Rectal smooth muscle tissue (tissue), 1 donor: ENCODE measurements at regions not wholly inside any gene's neighbourhood (a gene's known extent, or its start where the extent isn't known, plus 50 kb on each side); places are given as distances from the start of the nearest gene placed in this dataset.

Experiments
- H3K27ac ChIP-seq: one replicate; pipeline ENCODE4 v1.7.0; 2013; ENCODE audit warnings: low read depth, low read length, inconsistent platforms
- H3K27me3 ChIP-seq: one replicate; pipeline ENCODE4 v1.7.0; 2013; ENCODE audit warnings: low read length; ENCODE audit not compliant: control insufficient read depth, insufficient read depth
- H3K36me3 ChIP-seq: one replicate; pipeline ENCODE4 v1.7.0; 2013; ENCODE audit warnings: low read length; ENCODE audit not compliant: control insufficient read depth, insufficient read depth
- H3K4me1 ChIP-seq: one replicate; pipeline ENCODE4 v1.7.0; 2013; ENCODE audit warnings: low read length; ENCODE audit not compliant: control insufficient read depth, insufficient read depth
- H3K4me3 ChIP-seq: one replicate; pipeline ENCODE4 v1.7.0; 2013; ENCODE audit warnings: low read length
- H3K9ac ChIP-seq: one replicate; pipeline ENCODE4 v1.7.0; 2013; ENCODE audit warnings: low read length

GRCh38 chr12:77777274-77777673, 53.4 kb upstream of the NAV3 start:
- no peak overlapping the region for H3K9ac ChIP-seq
- H3K4me1 ChIP-seq: no peaks in the 10 kb centered on the region
- no peak overlapping the region for H3K4me3 ChIP-seq
- no peak overlapping the region for H3K27ac ChIP-seq
- H3K36me3 ChIP-seq: no peaks in the 10 kb centered on the region
- no peaks in the 10 kb centered on the region for H3K27me3 ChIP-seq

- Histone ChIP-seq H3K36me3 (no peaks in the 10 kb centered on the region), H3K4me3 (no peak overlapping the region), H3K9ac (no peak overlapping the region), H3K27me3 (no peaks in the 10 kb centered on the region), H3K4me1 (no peaks in the 10 kb centered on the region), H3K27ac (no peak overlapping the region)
Measured at GRCh38 chr12:77774761-77775160, 55.9 kb upstream of the NAV3 start.

GRCh38 chr12:77772676-77773298, 57.9 kb upstream of the NAV3 start:
- H3K9ac ChIP-seq: no peak overlapping the region
- H3K36me3 ChIP-seq: no peaks in the 10 kb centered on the region
- no peaks in the 10 kb centered on the region for H3K4me1 ChIP-seq
- H3K4me3 ChIP-seq: no peak overlapping the region
- no peak overlapping the region for H3K27ac ChIP-seq
- H3K27me3 ChIP-seq: no peaks in the 10 kb centered on the region

GRCh38 chr12:77768558-77768957, 62.1 kb upstream of the NAV3 start:
- no peaks in the 10 kb centered on the region for H3K4me1 ChIP-seq
- no peak overlapping the region for H3K27ac ChIP-seq
- no peaks in the 10 kb centered on the region for H3K36me3 ChIP-seq
- no peak overlapping the region for H3K9ac ChIP-seq
- H3K4me3 ChIP-seq: no peak overlapping the region
- H3K27me3 ChIP-seq: no peaks in the 10 kb centered on the region

- Histone ChIP-seq H3K27ac (no peak overlapping the region), H3K4me3 (no peak overlapping the region), H3K27me3 (no peaks in the 10 kb centered on the region), H3K4me1 (no peaks in the 10 kb centered on the region), H3K36me3 (no peaks in the 10 kb centered on the region), H3K9ac (no peak overlapping the region)
Measured at GRCh38 chr12:77767756-77768343, 62.8 kb upstream of the NAV3 start.

GRCh38 chr12:77767335-77767734, 63.4 kb upstream of the NAV3 start:
- Histone ChIP-seq H3K36me3 (no peaks in the 10 kb centered on the region), H3K9ac (no peak overlapping the region), H3K4me1 (no peaks in the 10 kb centered on the region), H3K27ac (no peak overlapping the region), H3K27me3 (no peaks in the 10 kb centered on the region), H3K4me3 (no peak overlapping the region)

GRCh38 chr12:77766224-77766623, 64.5 kb upstream of the NAV3 start:
- H3K27ac ChIP-seq: no peak overlapping the region
- no peak overlapping the region for H3K9ac ChIP-seq
- no peak overlapping the region for H3K4me3 ChIP-seq
- H3K27me3 ChIP-seq: no peaks in the 10 kb centered on the region
- H3K36me3 ChIP-seq: no peaks in the 10 kb centered on the region
- no peaks in the 10 kb centered on the region for H3K4me1 ChIP-seq

- H3K4me1 ChIP-seq: no peaks in the 10 kb centered on the region
- H3K4me3 ChIP-seq: no peak overlapping the region
- no peak overlapping the region for H3K9ac ChIP-seq
- H3K27me3 ChIP-seq: no peaks in the 10 kb centered on the region
- H3K27ac ChIP-seq: no peak overlapping the region
- no peaks in the 10 kb centered on the region for H3K36me3 ChIP-seq
Measured at GRCh38 chr12:77761286-77761685, 69.4 kb upstream of the NAV3 start.

GRCh38 chr12:77760271-77761025, 70.2 kb upstream of the NAV3 start:
- no peaks in the 10 kb centered on the region for H3K4me1 ChIP-seq
- no peaks in the 10 kb centered on the region for H3K27me3 ChIP-seq
- no peak overlapping the region for H3K27ac ChIP-seq
- no peak overlapping the region for H3K9ac ChIP-seq
- H3K4me3 ChIP-seq: no peak overlapping the region
- H3K36me3 ChIP-seq: no peaks in the 10 kb centered on the region

GRCh38 chr12:77754086-77754485, 76.6 kb upstream of the NAV3 start:
- H3K27ac ChIP-seq: no peak overlapping the region
- H3K4me1 ChIP-seq: no peaks in the 10 kb centered on the region
- H3K4me3 ChIP-seq: no peak overlapping the region
- H3K27me3 ChIP-seq: no peaks in the 10 kb centered on the region
- H3K9ac ChIP-seq: no peak overlapping the region
- H3K36me3 ChIP-seq: no peaks in the 10 kb centered on the region

GRCh38 chr12:77751939-77752338, 78.8 kb upstream of the NAV3 start:
- Histone ChIP-seq H3K4me1 (no peaks in the 10 kb centered on the region), H3K27ac (no peak overlapping the region), H3K9ac (no peak overlapping the region), H3K4me3 (no peak overlapping the region), H3K27me3 (no peaks in the 10 kb centered on the region), H3K36me3 (no peaks in the 10 kb centered on the region)

- Histone ChIP-seq H3K36me3 (no peaks in the 10 kb centered on the region), H3K4me1 (no peaks in the 10 kb centered on the region), H3K4me3 (no peak overlapping the region), H3K27ac (no peak overlapping the region), H3K9ac (no peak overlapping the region), H3K27me3 (no peaks in the 10 kb centered on the region)
Measured at GRCh38 chr12:77746096-77746495, 84.6 kb upstream of the NAV3 start.

GRCh38 chr12:77745624-77746023, 85.1 kb upstream of the NAV3 start:
- Histone ChIP-seq H3K9ac (no peak overlapping the region), H3K36me3 (no peaks in the 10 kb centered on the region), H3K4me3 (no peak overlapping the region), H3K27me3 (no peaks in the 10 kb centered on the region), H3K4me1 (no peaks in the 10 kb centered on the region), H3K27ac (no peak overlapping the region)
